Lower leg skin (tissue), 3 donors: ENCODE measurements at regions not wholly inside any gene's neighbourhood (a gene's known extent, or its start where the extent isn't known, plus 50 kb on each side); places are given as distances from the start of the nearest gene placed in this dataset.

ENCODE experiments used
- CTCF ChIP-seq, 3 donors: fragments of 450-650 bp; IDR thresholded peaks; one replicate each; pipeline ENCODE4 v1.5.1; 2016; ENCODE audit warnings: antibody characterized with exemption in 3 of 3, mild to moderate bottlenecking in 3 of 3, moderate library complexity in 2 of 3
- POLR2A ChIP-seq, 2 donors: fragments of 450-650 bp; IDR thresholded peaks; one replicate each; pipeline ENCODE4 v1.6.1; 2016 to 2017; ENCODE audit warnings: antibody characterized with exemption in 2 of 2, mild to moderate bottlenecking in 1 of 2, moderate library complexity in 1 of 2

GRCh38 chr11:15913261-15913660 lies 443.1 kb downstream of the SOX6 start:
- TF ChIP-seq CTCF (IDR thresholded peaks at IDR 0.05) = no peak
- TF ChIP-seq POLR2A (IDR thresholded peaks at IDR 0.05) = no peak
